ENCODE measurements at regions not wholly inside any gene's neighbourhood (a gene's known extent, or its start where the extent isn't known, plus 50 kb on each side); places are given as distances from the start of the nearest gene placed in this dataset.

GRCh38 chr6:92719773-92720172, 699.6 kb downstream of the EPHA7 start:
- Histone ChIP-seq H3K18ac (ENCODE audit: insufficient read length, low read depth, low read length) (no peak overlapping the region), H2AFZ (ENCODE audit: low read length) (no peak overlapping the region), H3K56ac (ENCODE audit: insufficient read length, low read depth, low read length) (no peak overlapping the region), H2AK5ac (ENCODE audit: insufficient read length, low read length) (no peak overlapping the region), H2BK120ac (ENCODE audit: low read depth, low read length, poor library complexity, severe bottlenecking) (no peak overlapping the region), H2BK15ac (ENCODE audit: low read depth, low read length) (no peak overlapping the region), H3K23me2 (ENCODE audit: insufficient read length, low read depth, low read length, poor library complexity, severe bottlenecking) (no peaks in the 10 kb centered on the region), H3K4me1 (ENCODE audit: insufficient read depth, low read length) (no peaks in the 10 kb centered on the region), H4K91ac (ENCODE audit: insufficient read length, low read depth, low read length) (no peak overlapping the region), H3K27me3 (ENCODE audit: insufficient read depth, low read length) (no peaks in the 10 kb centered on the region), H2BK12ac (ENCODE audit: insufficient read length, low read depth, low read length) (no peak overlapping the region), H3K14ac (ENCODE audit: insufficient read depth, low read length) (no peak overlapping the region), H4K20me1 (ENCODE audit: control insufficient read depth, insufficient read depth, insufficient read length) (no peaks in the 10 kb centered on the region), H4K8ac (replicated peaks; ENCODE audit: insufficient read length, low read depth, low read length) (no peak overlapping the region), H3K4me2 (ENCODE audit: insufficient read depth, insufficient read length, low read length) (no peak overlapping the region), H2BK5ac (ENCODE audit: insufficient read length, low read length) (no peak overlapping the region), H3T11ph (ENCODE audit: low read length) (no peak overlapping the region), H3K23ac (ENCODE audit: insufficient read length, low read depth, low read length) (no peak overlapping the region), H3K79me2 (ENCODE audit: insufficient read depth, low read length) (no peaks in the 10 kb centered on the region), H3K4ac (ENCODE audit: low read depth, low read length) (no peak overlapping the region), H4K5ac (ENCODE audit: insufficient read length, low read depth, low read length) (no peak overlapping the region), H3K27ac (ENCODE audit: insufficient read length, low read depth, low read length) (no peak overlapping the region), H3K9ac (ENCODE audit: extremely low read depth, insufficient read length, low read length) (no peak overlapping the region), H3K79me1 (ENCODE audit: insufficient read depth, low read depth, low read length, poor library complexity, severe bottlenecking) (no peaks in the 10 kb centered on the region), H3K9me3 (ENCODE audit: control insufficient read depth, low read depth, low read length) (no peaks in the 10 kb centered on the region), H2BK20ac (ENCODE audit: low read depth, low read length, poor library complexity, severe bottlenecking) (no peak overlapping the region)
- no CpG with 5 or more reads among the region's 3 CpGs for WGBS (ENCODE audit: extremely low coverage, insufficient read length, low lambda C conversion rate)
- H3K9me3 Mint-ChIP-seq: peaks cover 8 to 10% of the 10 kb centered on the region in 2 experiments; a peak in 4 of 5 replicates
- no peak overlapping the region for H3K4me3 Mint-ChIP-seq
- H3K27me3 Mint-ChIP-seq (ENCODE audit: low read depth): no peaks in the 10 kb centered on the region
- no peak for TF ChIP-seq CTCF (conservative IDR thresholded peaks at IDR 0.05)
- H3K27ac Mint-ChIP-seq: no peak overlapping the region
- no peaks in the 10 kb centered on the region; a peak in 1 of 4 replicates for H3K4me1 Mint-ChIP-seq
- no peak for DNase-seq
- H3K36me3 Mint-ChIP-seq (ENCODE audit: insufficient read depth in 1 of 3, low read depth in 3 of 3): peaks cover 0 to 3% (median 3%) of the 10 kb centered on the region in 3 experiments; a peak in 2 of 7 replicates

Measured in H9 (cell line).